Right atrium auricular region (tissue), 2 donors: ENCODE measurements at regions not wholly inside any gene's neighbourhood (a gene's known extent, or its start where the extent isn't known, plus 50 kb on each side); places are given as distances from the start of the nearest gene placed in this dataset.

ENCODE experiments used
- DNase-seq: peaks from one replicate; pipeline ENCODE4 v3.0.0-alpha.2; 2019; ENCODE audit warnings: low spot score
- H3K27ac ChIP-seq, 2 donors: fragments of 200-600 bp; sonication (generic); 1 replicate in 1 of 2; 2 replicates in 1 of 2; pipeline ENCODE4 v1.5.1; 2016 to 2019
- H3K27me3 ChIP-seq, 2 donors: fragments of 200-600 bp; sonication (generic); one replicate each; pipeline versions ENCODE4 v1.5.1 to v1.6.0; 2017 to 2019
- H3K36me3 ChIP-seq: fragments of 200-600 bp; sonication (generic); one replicate; pipeline ENCODE4 v1.5.1; 2016
- H3K4me1 ChIP-seq, 2 donors: fragments of 200-600 bp; sonication (generic); one replicate each; pipeline versions ENCODE4 v1.5.1 to v1.6.0; 2017 to 2019
- H3K4me3 ChIP-seq, 2 donors: fragments of 200-600 bp; sonication (generic); 1 replicate in 1 of 2; 2 replicates in 1 of 2; pipeline ENCODE4 v1.5.1; 2017 to 2019; ENCODE audit warnings: mild to moderate bottlenecking in 1 of 2, moderate library complexity in 1 of 2
- H3K9me3 ChIP-seq, 2 donors: fragments of 200-600 bp; sonication (generic); one replicate each; pipeline ENCODE4 v1.5.1; 2019
- TF ChIP-seq, protein P1 (sequence below), 2 donors: fragments of 200-600 bp; sonication (generic); IDR thresholded peaks; one replicate each; pipeline ENCODE4 v1.5.1; 2019; ENCODE audit warnings: antibody characterized with exemption in 2 of 2

DNA sequence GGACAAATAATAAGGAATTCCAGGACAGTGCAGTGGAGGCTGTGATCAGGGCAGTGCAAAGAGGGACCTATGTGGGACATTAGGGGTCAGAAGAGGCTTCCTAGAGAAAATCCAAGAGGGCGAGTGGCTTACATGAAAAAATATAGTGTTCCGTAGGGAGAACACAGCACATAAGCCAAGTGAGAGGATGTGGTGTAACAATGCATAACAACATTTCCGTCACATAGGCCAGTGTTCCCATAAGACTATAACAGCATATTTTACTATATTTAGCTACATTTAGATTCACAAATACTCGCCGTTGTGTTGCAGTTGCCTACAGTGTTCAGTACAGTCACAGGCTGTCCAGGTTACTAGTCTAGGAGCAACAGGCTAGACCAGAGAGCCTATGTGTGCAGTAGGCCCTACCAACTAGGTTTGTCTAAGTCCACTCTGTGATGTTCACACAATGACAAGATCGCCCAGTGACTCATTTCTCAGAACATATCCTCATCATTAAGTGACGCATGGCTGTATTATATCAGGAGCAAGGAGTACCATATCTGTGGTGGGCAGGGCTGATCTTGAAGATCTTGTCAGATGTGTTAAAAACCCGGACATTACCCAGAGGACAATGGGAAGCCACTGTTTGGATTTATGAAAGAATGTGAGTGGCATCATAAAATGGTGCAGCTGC lies 74.0 kb upstream of the TBL1X start:
- Histone ChIP-seq H3K27me3 (no peaks in the 10 kb centered on the region), H3K4me3 (no peak overlapping the region), H3K36me3 (no peaks in the 10 kb centered on the region), H3K4me1 (no peaks in the 10 kb centered on the region), H3K9me3 (no peaks in the 10 kb centered on the region), H3K27ac (no peak overlapping the region)
- TF ChIP-seq, protein P1, sequence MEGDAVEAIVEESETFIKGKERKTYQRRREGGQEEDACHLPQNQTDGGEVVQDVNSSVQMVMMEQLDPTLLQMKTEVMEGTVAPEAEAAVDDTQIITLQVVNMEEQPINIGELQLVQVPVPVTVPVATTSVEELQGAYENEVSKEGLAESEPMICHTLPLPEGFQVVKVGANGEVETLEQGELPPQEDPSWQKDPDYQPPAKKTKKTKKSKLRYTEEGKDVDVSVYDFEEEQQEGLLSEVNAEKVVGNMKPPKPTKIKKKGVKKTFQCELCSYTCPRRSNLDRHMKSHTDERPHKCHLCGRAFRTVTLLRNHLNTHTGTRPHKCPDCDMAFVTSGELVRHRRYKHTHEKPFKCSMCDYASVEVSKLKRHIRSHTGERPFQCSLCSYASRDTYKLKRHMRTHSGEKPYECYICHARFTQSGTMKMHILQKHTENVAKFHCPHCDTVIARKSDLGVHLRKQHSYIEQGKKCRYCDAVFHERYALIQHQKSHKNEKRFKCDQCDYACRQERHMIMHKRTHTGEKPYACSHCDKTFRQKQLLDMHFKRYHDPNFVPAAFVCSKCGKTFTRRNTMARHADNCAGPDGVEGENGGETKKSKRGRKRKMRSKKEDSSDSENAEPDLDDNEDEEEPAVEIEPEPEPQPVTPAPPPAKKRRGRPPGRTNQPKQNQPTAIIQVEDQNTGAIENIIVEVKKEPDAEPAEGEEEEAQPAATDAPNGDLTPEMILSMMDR (IDR thresholded peaks at IDR 0.05): no peak
- DNase-seq: no peak

DNA sequence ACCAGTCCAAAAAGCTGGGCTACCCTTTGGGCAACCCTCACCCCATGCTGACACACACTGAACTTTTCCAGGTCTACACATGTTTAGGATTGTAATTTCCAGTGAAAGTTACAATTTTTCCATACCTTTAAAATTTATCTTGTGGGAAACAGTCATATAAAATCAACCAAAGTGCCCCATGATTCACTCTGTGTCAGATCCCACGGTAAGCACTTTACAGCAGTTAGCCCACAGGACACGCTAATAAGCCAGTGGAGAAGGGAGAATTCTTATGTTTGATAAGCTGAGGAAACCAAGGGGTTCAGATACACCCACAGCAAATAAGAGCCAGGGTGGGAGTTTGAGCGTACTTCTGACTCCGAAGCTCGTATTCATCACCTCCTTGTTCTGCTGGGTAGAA lies 72.4 kb upstream of the TBL1X start:
- TF ChIP-seq, protein P1 (IDR thresholded peaks at IDR 0.05): no peak

DNA sequence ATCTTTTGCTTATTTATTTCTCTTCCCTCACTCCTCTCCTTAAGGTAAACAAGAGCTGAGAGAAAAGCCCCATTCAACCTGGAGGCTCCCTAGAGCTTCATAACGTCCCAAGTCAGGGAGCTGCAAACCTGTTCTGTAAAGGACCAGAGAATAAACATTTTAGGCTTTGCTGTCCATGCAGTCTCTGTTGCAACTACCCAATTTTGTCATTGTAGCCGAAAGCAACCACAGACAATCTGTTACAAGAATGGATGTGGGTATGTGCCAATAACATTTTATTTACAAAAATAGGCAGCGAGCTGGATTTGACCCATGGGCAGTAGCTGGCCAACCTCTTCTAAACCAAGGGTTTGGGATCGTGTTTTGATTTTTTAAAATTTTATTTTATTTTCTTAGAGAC lies 71.3 kb upstream of the TBL1X start:
- no peak for DNase-seq
- Histone ChIP-seq H3K36me3 (no peaks in the 10 kb centered on the region), H3K9me3 (no peaks in the 10 kb centered on the region)

More for the DNA sequence above, 72.4 kb upstream of the TBL1X start:
- no peaks in the 10 kb centered on the region for H3K9me3 ChIP-seq
- no peak overlapping the region for H3K4me3 ChIP-seq
- H3K4me1 ChIP-seq: no peaks in the 10 kb centered on the region
- no peak overlapping the region for H3K27ac ChIP-seq
- no peaks in the 10 kb centered on the region for H3K36me3 ChIP-seq
- DNase-seq: no peak
- H3K27me3 ChIP-seq: no peaks in the 10 kb centered on the region

DNA sequence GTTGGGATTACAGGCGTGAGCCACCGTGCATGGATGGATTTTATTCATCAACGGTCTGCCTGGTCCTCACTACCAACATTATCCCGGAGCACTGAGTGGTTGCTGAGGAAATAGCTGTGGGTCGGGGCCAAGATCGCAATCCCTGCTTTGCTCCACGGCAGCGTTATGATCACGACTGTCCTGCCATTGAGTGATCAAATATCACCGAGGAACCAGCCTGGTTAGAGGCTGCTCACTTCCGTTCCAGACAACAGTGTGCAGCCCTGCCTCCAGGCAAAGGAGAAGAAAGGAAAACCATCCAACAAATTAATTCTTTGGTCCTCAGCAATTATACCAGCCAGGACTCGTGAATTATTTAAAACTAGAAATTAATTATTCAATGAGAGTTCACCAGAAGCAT lies 70.6 kb upstream of the TBL1X start:
- Histone ChIP-seq H3K27ac (no peak overlapping the region), H3K4me1 (no peaks in the 10 kb centered on the region), H3K27me3 (no peaks in the 10 kb centered on the region), H3K4me3 (no peak overlapping the region), H3K36me3 (no peaks in the 10 kb centered on the region), H3K9me3 (no peaks in the 10 kb centered on the region)
- TF ChIP-seq, protein P1 (IDR thresholded peaks at IDR 0.05): no peak
- no peak for DNase-seq

More for the DNA sequence above, 71.3 kb upstream of the TBL1X start:
- no peaks in the 10 kb centered on the region for H3K27me3 ChIP-seq
- no peak overlapping the region for H3K27ac ChIP-seq
- H3K4me3 ChIP-seq: no peak overlapping the region
- no peaks in the 10 kb centered on the region for H3K4me1 ChIP-seq
- TF ChIP-seq, protein P1 (IDR thresholded peaks at IDR 0.05): no peak

DNA sequence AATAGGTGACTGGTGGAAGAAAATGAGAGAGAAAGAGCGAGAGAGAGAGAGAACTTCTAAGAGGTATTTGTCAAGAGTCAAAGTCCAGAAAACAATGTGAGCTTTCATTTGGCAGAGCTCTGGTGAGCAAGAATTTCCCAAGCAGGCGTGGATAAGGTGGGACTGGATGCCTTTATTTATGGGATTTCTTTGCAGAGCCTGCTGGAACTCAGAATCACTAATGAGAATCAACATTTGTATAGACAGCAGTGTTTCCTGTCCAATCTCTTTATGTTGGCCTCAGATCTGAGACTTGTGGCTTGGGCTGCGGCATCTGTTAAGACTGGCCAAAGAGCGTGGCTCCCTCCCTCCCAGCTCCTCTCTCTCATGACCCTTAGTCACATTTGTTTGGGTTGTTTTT lies 67.9 kb upstream of the TBL1X start:
- Histone ChIP-seq H3K27me3 (no peaks in the 10 kb centered on the region), H3K9me3 (no peaks in the 10 kb centered on the region), H3K36me3 (no peaks in the 10 kb centered on the region), H3K4me3 (no peak overlapping the region), H3K4me1 (no peaks in the 10 kb centered on the region), H3K27ac (no peak overlapping the region)
- TF ChIP-seq, protein P1 (IDR thresholded peaks at IDR 0.05): no peak
- no peak for DNase-seq

DNA sequence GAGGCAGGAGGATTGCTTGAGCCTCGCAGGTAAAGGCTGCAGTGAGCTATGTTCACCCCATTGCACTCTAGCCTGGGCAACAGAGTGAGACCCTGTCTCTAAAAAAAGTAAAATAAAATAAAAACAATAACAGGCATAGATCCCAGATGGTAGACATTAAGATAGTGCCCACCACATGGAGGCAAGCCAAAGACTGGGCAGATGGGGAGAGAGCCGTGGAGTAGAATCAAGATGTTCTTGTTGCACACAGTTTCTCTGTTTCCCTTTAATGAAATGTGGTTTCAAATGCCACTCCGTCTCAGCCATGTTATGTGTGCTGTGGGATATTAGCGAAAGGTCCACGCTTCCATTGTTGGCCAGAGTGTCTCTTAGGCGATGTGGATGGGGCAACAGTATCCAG lies 63.8 kb upstream of the TBL1X start:
- Histone ChIP-seq H3K27ac (no peak overlapping the region), H3K36me3 (no peaks in the 10 kb centered on the region), H3K9me3 (peaks cover 0 to 5% of the 10 kb centered on the region in 2 donors), H3K4me1 (no peaks in the 10 kb centered on the region), H3K27me3 (no peaks in the 10 kb centered on the region), H3K4me3 (no peak overlapping the region)
- no peak for DNase-seq
- TF ChIP-seq, protein P1 (IDR thresholded peaks at IDR 0.05): no peak
